Left hindlimb (tissue), 1 donor: ENCODE measurements at regions not wholly inside any gene's neighbourhood (a gene's known extent, or its start where the extent isn't known, plus 50 kb on each side); places are given as distances from the start of the nearest gene placed in this dataset.
"Not testable (repeated sequence)": the region's sequence is repeated elsewhere in the genome, so short reads cannot be mapped to it uniquely, and the experiment has no call there.

ENCODE experiments used
- DNase-seq: peaks from one replicate; pipeline ENCODE4 v3.0.0-alpha.2; 2018

DNA sequence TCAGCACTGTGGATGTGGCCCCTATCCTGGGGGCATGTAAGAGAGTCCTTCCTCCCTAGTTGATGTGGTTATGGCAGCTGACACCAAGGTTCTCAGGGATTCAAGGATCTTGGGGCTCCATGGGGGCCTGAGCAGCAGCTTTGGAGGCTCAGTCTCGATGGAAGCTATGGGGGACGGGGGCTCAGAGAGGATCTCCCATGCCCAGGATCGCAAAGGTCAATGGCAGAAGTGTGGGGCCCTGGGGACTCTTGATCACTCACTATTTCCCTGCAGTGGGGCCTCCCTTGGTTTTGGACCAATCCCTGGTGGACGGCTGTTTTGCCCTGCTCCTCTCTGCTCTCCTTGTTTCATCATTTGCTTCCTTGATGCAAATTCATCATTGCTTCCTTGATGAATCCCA lies 885.9 kb downstream of the CDH8 start:
- no peak for DNase-seq

- no peak for DNase-seq
These were observed 886.5 kb downstream of the CDH8 start for GRCh38 chr16:61149709-61150108.

- no peak for DNase-seq
These were observed 887.3 kb downstream of the CDH8 start for GRCh38 chr16:61148930-61149329.

DNA sequence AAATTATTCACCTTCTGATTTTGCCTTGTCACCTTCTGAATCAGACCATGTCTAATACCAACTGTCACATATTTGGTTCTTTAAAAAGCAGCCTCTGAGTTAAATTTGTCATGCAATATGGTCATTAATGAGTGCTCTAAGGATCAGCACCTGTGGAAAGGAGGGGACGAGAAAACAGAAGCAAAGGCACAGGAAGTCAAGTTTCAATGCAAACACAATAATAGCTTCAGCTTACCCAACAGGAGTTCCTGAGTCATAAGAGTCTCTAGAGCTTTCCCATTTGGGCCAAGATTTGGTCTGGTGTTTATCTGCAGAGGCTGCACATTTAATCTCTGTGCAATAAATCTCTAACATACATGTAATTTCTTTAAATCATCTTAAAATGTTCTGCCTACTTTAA lies 889.8 kb downstream of the CDH8 start:
- DNase-seq, result no peak

DNA sequence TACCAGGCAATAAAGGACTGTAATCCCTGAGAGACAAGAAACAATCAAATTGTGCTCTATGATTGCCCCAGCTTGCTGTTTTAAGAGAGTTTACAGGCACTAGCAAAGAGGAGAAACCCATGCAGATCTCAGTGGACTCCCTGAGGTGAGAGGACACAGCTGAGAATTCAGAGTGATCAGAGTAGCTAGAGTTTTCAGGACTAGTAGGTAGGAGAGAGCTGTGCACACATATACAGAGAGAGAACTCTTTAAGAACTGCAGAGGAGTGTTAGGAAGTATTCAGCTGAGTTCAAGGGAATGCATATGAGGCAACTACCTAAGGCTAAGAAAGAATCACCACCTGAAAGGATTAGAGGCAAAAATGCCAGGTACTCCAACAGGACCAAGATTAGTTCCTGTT lies 904.8 kb downstream of the CDH8 start:
- no peak for DNase-seq

GRCh38 chr16:61128545-61129323 lies 907.5 kb downstream of the CDH8 start:
- DNase-seq, result no peak

- DNase-seq, result no peak
These were observed 930.7 kb downstream of the CDH8 start for GRCh38 chr16:61105544-61105943.

DNA sequence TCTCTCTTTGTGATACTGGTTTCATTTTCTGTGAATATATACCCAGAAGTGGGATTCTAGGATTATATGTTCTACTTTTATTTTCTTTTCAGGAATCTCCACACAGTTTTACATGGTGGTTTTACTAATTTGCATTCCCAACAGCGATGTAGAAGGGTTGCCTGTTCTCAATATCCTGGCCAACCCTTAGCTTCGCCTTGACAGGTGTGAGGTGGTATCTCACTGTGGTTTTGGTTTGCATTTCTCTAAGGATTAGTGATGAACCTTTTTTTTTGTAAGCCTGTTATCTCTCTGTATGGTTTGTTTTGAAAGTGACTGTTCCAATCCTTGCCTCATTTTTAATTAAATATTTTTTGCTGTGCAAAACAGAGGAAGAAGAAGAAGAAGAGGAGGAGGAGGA lies 937.7 kb downstream of the CDH8 start:
- DNase-seq, result no peak

- not testable (repeated sequence) for DNase-seq
These were observed 944.9 kb downstream of the CDH8 start for GRCh38 chr16:61091300-61091699.

GRCh38 chr16:61083711-61084110 lies 952.5 kb downstream of the CDH8 start:
- no peak for DNase-seq

DNA sequence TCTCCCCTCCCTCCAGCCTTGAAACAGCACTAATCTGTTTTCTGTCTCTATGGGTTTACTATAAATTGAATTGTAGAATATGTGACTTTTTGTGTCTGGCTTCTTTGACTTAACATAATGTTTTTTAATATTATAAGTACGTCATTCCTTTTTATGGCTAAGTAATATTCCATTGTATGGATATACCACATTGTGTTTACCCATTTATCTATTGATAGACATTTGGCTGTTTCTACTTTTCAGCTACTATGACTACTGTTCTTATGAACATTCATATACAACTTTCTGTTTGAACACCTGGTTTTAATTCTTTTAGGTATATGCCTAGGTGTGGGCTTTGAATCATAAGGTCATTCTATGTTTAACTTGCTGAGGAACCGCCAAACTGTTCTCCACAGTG lies 961.9 kb downstream of the CDH8 start:
- no peak for DNase-seq

GRCh38 chr16:61057635-61058034 lies 978.6 kb downstream of the CDH8 start:
- no peak for DNase-seq

DNA sequence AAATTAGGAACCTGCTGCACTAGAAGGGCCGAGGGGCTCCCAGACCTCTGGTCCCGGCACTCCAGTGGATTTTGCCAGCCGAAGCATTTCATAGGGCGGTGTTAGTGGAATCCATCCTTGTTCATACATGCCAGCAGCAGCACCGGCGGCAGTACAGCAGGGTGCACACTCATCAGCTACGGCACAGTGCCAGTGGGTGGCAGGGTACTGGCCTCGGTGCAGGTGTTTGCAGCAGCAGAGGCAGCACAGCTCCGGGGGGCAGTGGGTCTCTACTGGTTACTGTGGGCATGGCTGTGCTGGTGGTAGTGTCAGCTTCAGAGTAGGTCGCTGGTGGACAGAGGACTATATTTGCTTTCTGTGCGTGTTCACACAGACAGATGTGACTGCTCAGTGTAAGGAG lies 985.7 kb downstream of the CDH8 start:
- DNase-seq, result no peak

DNA sequence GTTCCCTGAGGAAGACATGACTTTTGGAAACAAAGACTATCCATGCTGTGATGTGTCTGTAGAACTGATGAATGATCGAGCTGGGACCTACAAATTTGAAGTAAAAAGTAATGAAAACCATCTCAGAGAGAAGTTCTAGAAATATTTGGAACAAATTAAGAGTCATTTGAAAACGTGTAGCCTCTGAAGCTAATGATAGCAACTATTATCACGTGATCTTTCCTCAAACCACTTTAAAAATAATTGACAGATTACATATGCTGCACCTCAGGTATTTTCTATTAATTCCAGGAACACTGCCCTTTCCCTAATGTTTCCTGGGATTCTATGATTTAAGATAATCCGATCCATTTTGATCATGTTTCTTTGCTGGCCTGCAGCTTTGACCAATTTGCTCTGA lies 990.3 kb downstream of the CDH8 start:
- no peak for DNase-seq

- DNase-seq, result no peak
These were observed 993.5 kb downstream of the CDH8 start for GRCh38 chr16:61042737-61043136.

GRCh38 chr16:61030616-61031015 lies 1005.6 kb downstream of the CDH8 start:
- DNase-seq, result no peak

- DNase-seq, result no peak
These were observed 1011.9 kb downstream of the CDH8 start for GRCh38 chr16:61024180-61024900.

- DNase-seq, result no peak
These were observed 1021.4 kb downstream of the CDH8 start for GRCh38 chr16:61014869-61015268.

DNA sequence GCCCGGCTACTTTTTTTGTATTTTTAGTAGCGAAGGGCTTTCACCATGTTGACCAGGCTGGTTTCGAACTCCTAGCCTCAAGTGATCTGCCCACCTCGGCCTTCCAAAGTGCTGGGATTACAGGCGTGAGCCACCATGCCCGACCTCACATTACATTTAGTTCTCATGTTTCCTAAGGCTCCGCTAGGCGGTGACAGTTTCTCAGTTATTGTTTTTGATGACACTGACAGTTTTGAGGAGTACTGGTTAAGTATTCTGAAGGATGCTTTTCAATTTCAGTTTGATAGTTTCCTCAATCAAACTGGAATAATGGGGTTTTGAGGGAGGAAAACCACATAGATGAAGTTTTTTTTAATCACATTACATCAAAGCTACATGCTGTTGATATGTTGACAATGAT lies 1028.5 kb downstream of the CDH8 start:
- DNase-seq, result no peak

DNA sequence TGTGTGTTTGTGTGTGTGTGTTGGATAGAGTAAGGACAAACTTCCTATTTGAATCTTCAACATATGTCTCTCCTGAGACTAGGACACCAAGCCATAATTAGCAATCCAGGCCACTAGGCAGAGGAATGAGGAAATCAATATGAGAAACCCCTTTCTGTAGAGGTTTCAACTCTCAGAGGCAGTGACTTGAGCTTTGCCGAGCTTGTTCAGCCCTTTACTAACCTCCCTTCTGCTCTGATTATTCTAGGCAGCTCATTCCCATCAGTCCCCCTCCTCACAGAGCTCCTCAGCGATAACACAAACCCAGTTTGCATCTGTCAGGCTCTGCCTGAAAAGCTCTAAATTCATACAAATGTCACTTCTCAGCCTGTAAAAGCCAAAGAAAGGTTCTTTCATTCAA lies 1030.3 kb downstream of the CDH8 start:
- DNase-seq, result no peak

GRCh38 chr16:61002479-61003204 lies 1033.6 kb downstream of the CDH8 start:
- DNase-seq, result no peak

DNA sequence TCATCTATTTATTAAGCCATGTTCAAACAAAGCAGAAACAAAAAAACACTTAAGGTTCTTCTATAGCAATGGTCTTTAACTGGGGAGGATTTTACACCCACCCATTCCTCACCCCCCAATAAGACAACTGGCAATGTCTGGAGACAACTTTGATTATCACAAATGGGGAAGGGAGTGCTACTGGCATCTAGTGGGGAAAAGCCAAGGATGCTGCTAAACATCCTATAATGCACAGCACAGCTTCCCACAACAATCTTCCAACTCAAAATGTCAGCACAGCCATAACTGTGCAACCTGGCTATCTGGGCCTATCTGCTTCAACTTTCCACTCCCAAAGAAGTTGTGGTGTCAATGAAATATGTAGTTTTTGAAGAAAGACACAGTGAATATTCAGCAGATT lies 1044.4 kb downstream of the CDH8 start:
- no peak for DNase-seq

DNA sequence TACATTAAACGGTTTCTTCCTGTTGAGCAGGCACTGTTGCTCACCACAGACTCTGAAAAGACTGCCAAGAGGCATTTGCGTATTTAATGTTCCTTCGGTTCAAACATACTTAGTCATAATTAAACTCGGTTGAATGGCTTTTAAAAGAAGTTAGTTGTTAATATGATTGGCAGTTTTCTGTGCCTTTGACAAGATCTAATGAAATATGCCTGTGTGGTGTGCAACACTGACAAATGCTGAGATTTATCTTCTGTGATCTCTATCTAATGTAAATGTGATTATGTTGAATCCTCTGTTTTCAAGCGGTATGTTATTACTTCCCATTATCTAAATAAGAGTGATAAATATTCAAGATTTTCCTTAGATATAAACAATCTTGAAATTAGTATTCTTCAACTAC lies 1046.6 kb downstream of the CDH8 start:
- DNase-seq, result no peak

DNA sequence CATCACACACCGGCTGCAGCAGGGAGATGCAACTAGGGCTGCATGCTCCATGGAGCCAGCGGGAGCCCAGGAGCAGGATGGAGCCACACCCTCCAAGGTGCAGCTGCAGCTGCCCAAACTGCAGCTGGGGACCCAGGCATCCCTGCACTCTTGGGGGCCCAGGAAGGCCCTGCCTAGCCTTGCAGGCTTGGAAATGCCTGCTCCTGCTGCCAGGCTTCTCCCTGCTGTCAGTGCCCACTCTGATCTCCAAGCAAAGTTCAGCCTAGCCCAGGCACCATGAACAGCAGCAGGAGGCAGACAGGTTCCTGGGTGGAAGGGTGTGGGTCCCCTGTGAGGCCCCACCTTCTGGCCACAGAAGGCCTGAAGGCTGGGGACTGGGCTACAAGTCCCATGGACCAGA lies 1057.1 kb downstream of the CDH8 start:
- DNase-seq, result no peak
